IMR-90 (cell line): ENCODE measurements at regions not wholly inside any gene's neighbourhood (a gene's known extent, or its start where the extent isn't known, plus 50 kb on each side); places are given as distances from the start of the nearest gene placed in this dataset.

ENCODE experiments used
- CEBPB ChIP-seq: IDR thresholded peaks from 2 replicates; pipeline ENCODE4 v1.6.1; 2012; ENCODE audit warnings: low read depth, low read length, improper control_type of control experiment
- CHD1 ChIP-seq: IDR thresholded peaks from 2 replicates; pipeline ENCODE4 v1.6.1; 2012; ENCODE audit warnings: low read depth, low read length, improper control_type of control experiment
- MAFK ChIP-seq: IDR thresholded peaks from 2 replicates; pipeline ENCODE4 v1.6.1; 2012; ENCODE audit warnings: low read depth, low read length, improper control_type of control experiment
- MXI1 ChIP-seq: IDR thresholded peaks from 2 replicates; pipeline ENCODE4 v1.6.1; 2012; ENCODE audit warnings: low read depth, mild to moderate bottlenecking, low read length, moderate library complexity, borderline replicate concordance
- NFE2L2 ChIP-seq: fragments of 150-350 bp; IDR thresholded peaks from 2 replicates; pipeline ENCODE4 v1.6.1; 2016; ENCODE audit warnings: low read depth, mild to moderate bottlenecking, low read length
- POLR2A ChIP-seq: IDR thresholded peaks from 2 replicates; pipeline ENCODE4 v1.6.1; 2012; ENCODE audit warnings: mild to moderate bottlenecking, low read depth, low read length
- RAD21 ChIP-seq: IDR thresholded peaks from 2 replicates; pipeline ENCODE4 v1.6.1; 2012; ENCODE audit warnings: low read length, improper control_type of control experiment
- SMC3 ChIP-seq: fragments of 150-350 bp; IDR thresholded peaks from 2 replicates; pipeline ENCODE4 v1.6.1; 2016; ENCODE audit warnings: low read depth, mild to moderate bottlenecking, antibody characterized with exemption, low read length, moderate library complexity
- TF ChIP-seq, protein P1 (sequence below): conservative IDR thresholded peaks from 2 replicates; pipeline ENCODE4 v1.5.1; 2012; ENCODE audit warnings: mild to moderate bottlenecking, low read depth, low read length, improper control_type of control experiment

DNA sequence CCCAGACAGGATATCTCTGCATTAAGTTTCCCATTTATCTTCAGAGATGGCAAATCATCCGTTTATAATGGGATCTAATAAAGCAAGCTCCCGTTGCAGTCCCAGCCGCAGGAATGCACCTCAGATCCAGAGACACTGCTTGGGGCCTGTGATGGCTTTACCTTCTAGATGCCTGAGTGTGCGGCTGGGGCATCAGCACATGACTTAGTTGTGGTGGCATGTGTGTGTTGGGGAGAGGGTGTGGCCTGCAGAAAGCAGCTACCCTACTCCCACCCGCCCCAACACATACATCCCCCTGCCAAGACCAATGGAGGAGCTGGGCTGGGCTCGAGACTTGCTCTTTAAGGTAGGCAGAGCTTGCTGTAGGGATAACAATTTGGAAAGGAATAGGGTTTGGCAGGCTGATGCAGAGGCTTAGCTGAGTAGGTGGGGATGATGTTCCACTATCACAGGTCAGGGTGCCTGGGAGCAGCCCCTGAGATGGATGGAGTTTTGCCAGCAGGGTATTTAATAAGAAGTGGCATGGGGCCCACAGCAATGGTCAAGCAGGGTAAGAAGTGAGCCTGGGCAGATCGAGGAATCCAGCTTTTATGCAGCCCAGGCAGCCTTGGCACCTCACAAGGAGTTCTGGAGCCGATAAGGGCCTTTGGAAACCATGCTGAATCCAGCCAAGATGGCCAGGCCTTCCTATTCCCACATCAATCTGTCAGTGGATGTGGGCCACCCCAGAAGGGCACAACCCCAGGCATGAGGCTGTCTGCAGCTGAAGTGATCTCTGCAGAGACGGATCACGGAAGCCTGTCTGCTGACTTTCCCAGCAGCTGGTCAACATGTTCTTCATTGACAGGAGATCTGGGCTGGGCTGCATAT lies 601.3 kb downstream of the BUD13 start:
- TF ChIP-seq, protein P1, sequence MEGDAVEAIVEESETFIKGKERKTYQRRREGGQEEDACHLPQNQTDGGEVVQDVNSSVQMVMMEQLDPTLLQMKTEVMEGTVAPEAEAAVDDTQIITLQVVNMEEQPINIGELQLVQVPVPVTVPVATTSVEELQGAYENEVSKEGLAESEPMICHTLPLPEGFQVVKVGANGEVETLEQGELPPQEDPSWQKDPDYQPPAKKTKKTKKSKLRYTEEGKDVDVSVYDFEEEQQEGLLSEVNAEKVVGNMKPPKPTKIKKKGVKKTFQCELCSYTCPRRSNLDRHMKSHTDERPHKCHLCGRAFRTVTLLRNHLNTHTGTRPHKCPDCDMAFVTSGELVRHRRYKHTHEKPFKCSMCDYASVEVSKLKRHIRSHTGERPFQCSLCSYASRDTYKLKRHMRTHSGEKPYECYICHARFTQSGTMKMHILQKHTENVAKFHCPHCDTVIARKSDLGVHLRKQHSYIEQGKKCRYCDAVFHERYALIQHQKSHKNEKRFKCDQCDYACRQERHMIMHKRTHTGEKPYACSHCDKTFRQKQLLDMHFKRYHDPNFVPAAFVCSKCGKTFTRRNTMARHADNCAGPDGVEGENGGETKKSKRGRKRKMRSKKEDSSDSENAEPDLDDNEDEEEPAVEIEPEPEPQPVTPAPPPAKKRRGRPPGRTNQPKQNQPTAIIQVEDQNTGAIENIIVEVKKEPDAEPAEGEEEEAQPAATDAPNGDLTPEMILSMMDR: no peak
- TF ChIP-seq POLR2A (no peak), CEBPB (no peak), NFE2L2 (no peak), SMC3 (no peak), CHD1 (no peak), RAD21 (no peak), MAFK (no peak), MXI1 (no peak)
